Activated CD8-positive, alpha-beta T cell treated with anti-CD3 and anti-CD28 coated beads for 36 hours (primary cell): ENCODE measurements at regions not wholly inside any gene's neighbourhood (a gene's known extent, or its start where the extent isn't known, plus 50 kb on each side); places are given as distances from the start of the nearest gene placed in this dataset.
"Not testable (repeated sequence)": the region's sequence is repeated elsewhere in the genome, so short reads cannot be mapped to it uniquely, and the experiment has no call there.

ENCODE experiments used
- ATAC-seq: fragments of 200-7000 bp; cut with Tn5 transposase; one replicate; pipeline ENCODE4 v1.10.0; 2021; ENCODE audit warnings: mild to moderate bottlenecking, moderate library complexity
- CTCF ChIA-PET: fragments of 350-600 bp; sonication (Branson Sonifier 250); formaldehyde crosslinking; loops from one replicate; lab custom pipeline; 2021; ENCODE audit warnings: antibody characterized with exemption; lab: Charles Lee
- POLR2A ChIA-PET: fragments of 350-600 bp; sonication (Branson Sonifier 250); formaldehyde crosslinking; loops from one replicate; lab custom pipeline; 2021; ENCODE audit warnings: antibody characterized with exemption; lab: Charles Lee
- DNase-seq: peaks from one replicate; pipeline ENCODE4 v3.0.0-alpha.2; 2020
- H3K27ac Mint-ChIP-seq: one replicate; pipeline ENCODE4 v1.8.0; 2021; ENCODE audit warnings: mild to moderate bottlenecking, mixed read lengths
- H3K27me3 Mint-ChIP-seq: one replicate; pipeline ENCODE4 v1.8.0; 2021; ENCODE audit warnings: mixed read lengths
- H3K36me3 Mint-ChIP-seq: one replicate; pipeline ENCODE4 v1.8.0; 2021; ENCODE audit warnings: low read depth, mixed read lengths
- H3K4me1 Mint-ChIP-seq: one replicate; pipeline ENCODE4 v1.8.0; 2021; ENCODE audit warnings: low read depth, mixed read lengths
- H3K4me3 Mint-ChIP-seq: one replicate; pipeline ENCODE4 v1.8.0; 2021; ENCODE audit warnings: mild to moderate bottlenecking, moderate library complexity, mixed read lengths
- H3K9me3 Mint-ChIP-seq: one replicate; pipeline ENCODE4 v1.8.0; 2021; ENCODE audit warnings: mixed read lengths
- intact Hi-C: fragments of 100-400 bp; cut with micrococcal nuclease; formaldehyde crosslinking; loops from one replicate; pipeline ENCODE4 v1.10.0; 2022
- TF ChIP-seq, protein P1 (sequence below): fragments of 200-600 bp; IDR thresholded peaks from one replicate; pipeline ENCODE4 v1.8.0; 2022; ENCODE audit warnings: antibody characterized with exemption, mild to moderate bottlenecking

DNA sequence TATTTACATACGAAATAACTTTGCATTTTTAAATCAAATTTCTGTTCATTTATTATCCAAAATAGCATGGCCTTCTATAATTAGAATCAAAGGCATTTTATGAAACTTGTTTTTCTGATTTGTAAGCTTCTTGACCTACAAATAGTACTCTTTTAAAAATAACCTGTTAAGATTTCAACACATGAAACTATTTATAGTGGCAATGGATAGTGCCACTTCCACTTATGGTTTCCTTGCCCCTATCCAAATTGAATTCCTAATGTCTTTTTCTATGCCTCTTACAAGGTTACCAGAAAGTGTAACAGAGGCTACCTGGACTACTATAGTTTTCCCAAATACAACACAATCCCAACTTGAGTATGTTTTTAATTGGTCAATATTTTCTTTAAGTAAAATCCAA is 263.5 kb downstream of the SEMA3D start:
- POLR2A ChIA-PET = no interaction called here
- TF ChIP-seq, protein P1, sequence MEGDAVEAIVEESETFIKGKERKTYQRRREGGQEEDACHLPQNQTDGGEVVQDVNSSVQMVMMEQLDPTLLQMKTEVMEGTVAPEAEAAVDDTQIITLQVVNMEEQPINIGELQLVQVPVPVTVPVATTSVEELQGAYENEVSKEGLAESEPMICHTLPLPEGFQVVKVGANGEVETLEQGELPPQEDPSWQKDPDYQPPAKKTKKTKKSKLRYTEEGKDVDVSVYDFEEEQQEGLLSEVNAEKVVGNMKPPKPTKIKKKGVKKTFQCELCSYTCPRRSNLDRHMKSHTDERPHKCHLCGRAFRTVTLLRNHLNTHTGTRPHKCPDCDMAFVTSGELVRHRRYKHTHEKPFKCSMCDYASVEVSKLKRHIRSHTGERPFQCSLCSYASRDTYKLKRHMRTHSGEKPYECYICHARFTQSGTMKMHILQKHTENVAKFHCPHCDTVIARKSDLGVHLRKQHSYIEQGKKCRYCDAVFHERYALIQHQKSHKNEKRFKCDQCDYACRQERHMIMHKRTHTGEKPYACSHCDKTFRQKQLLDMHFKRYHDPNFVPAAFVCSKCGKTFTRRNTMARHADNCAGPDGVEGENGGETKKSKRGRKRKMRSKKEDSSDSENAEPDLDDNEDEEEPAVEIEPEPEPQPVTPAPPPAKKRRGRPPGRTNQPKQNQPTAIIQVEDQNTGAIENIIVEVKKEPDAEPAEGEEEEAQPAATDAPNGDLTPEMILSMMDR = no peak
- Mint-ChIP-seq H3K4me3 (no peak overlapping the region), H3K9me3 (peaks cover 7% of the 10 kb centered on the region), H3K36me3 (no peaks in the 10 kb centered on the region), H3K4me1 (no peaks in the 10 kb centered on the region), H3K27me3 (no peaks in the 10 kb centered on the region), H3K27ac (no peak overlapping the region)
- intact Hi-C loops = no loop called here
- ATAC-seq (no peak), DNase-seq (no peak)
- CTCF ChIA-PET = no interaction called here

GRCh38 chr7:84921154-84921553 is 265.7 kb downstream of the SEMA3D start:
- TF ChIP-seq, protein P1 = no peak
- no peaks in the 10 kb centered on the region for H3K4me1 Mint-ChIP-seq
- H3K27me3 Mint-ChIP-seq = no peaks in the 10 kb centered on the region
- no peak for ATAC-seq
- H3K4me3 Mint-ChIP-seq = no peak overlapping the region
- CTCF ChIA-PET = no interaction called here
- DNase-seq = no peak
- intact Hi-C loops = no loop called here
- H3K27ac Mint-ChIP-seq = no peak overlapping the region
- H3K36me3 Mint-ChIP-seq = no peaks in the 10 kb centered on the region
- peaks cover 7% of the 10 kb centered on the region for H3K9me3 Mint-ChIP-seq
- POLR2A ChIA-PET = no interaction called here

DNA sequence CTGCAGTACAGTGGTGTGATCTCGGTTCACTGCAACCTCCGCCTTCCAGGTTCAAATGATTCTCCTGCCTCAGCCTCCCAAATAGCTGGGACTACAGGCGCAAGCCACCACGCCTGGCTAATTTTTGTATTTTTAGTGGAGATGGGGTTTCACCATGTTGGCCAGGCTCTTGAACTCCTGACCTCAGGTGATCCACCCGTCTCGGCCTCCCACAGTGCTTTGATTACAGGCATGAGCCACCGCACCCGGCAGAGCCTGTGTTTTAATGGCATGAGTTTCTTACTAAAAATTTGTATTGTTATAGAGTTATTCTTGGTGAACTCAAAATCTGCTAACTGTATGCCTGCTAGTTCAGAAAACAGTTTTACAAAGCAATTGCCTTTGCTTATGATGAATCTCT is 269.9 kb downstream of the SEMA3D start:
- H3K27ac Mint-ChIP-seq, POLR2A ChIA-PET, H3K9me3 Mint-ChIP-seq, ATAC-seq, H3K27me3 Mint-ChIP-seq, intact Hi-C loops, H3K4me1 Mint-ChIP-seq, H3K36me3 Mint-ChIP-seq, H3K4me3 Mint-ChIP-seq, DNase-seq: not testable (repeated sequence)
- CTCF ChIA-PET = interaction anchor here (1.0 kb wide), 1 partner anchor 12 kb away, joined by 3 read pairs; no protein-coding TSS in a partner anchor

GRCh38 chr7:84916161-84916560 is 270.7 kb downstream of the SEMA3D start:
- no peak for DNase-seq
- Mint-ChIP-seq H3K36me3 (no peaks in the 10 kb centered on the region), H3K4me1 (no peaks in the 10 kb centered on the region), H3K4me3 (no peak overlapping the region), H3K27me3 (no peaks in the 10 kb centered on the region), H3K9me3 (peaks cover 6% of the 10 kb centered on the region), H3K27ac (no peak overlapping the region)
- TF ChIP-seq, protein P1 = no peak
- ATAC-seq = no peak
- POLR2A ChIA-PET = no interaction called here
- CTCF ChIA-PET = no interaction called here
- intact Hi-C loops = no loop called here

DNA sequence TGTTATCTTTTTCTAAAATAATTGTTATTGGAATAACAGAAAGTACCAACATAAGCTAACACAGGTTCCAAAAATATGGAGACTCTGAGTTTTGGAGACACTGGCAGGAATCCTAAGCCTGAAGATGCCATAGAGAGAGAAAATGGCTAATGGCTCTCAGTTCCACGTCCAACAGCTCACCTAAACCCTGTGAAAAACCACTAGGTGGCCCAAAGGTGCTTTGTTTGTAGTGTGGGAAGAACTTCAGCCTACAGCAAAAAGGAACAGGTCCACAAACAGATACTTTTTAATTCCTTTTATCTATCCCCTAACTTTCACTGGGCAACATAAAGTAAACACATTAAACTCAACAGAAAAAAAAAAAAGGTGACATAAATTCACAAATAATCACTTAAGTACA is 272.3 kb downstream of the SEMA3D start:
- H3K9me3 Mint-ChIP-seq = no peaks in the 10 kb centered on the region
- ATAC-seq = no peak
- intact Hi-C loops = no loop called here

More for the DNA sequence above, 272.3 kb downstream of the SEMA3D start:
- POLR2A ChIA-PET = no interaction called here
- no peaks in the 10 kb centered on the region for H3K4me1 Mint-ChIP-seq
- no peaks in the 10 kb centered on the region for H3K36me3 Mint-ChIP-seq
- no peak overlapping the region for H3K27ac Mint-ChIP-seq
- CTCF ChIA-PET = interaction anchor here (1.4 kb wide), 1 partner anchor 9 kb away, joined by 3 read pairs; no protein-coding TSS in a partner anchor
- DNase-seq = no peak
- TF ChIP-seq, protein P1 = no peak
- no peaks in the 10 kb centered on the region for H3K27me3 Mint-ChIP-seq
- no peak overlapping the region for H3K4me3 Mint-ChIP-seq
